ENCODE measurements at regions not wholly inside any gene's neighbourhood (a gene's known extent, or its start where the extent isn't known, plus 50 kb on each side); places are given as distances from the start of the nearest gene placed in this dataset.
"Not testable (repeated sequence)": the region's sequence is repeated elsewhere in the genome, so short reads cannot be mapped to it uniquely, and the experiment has no call there.

DNA sequence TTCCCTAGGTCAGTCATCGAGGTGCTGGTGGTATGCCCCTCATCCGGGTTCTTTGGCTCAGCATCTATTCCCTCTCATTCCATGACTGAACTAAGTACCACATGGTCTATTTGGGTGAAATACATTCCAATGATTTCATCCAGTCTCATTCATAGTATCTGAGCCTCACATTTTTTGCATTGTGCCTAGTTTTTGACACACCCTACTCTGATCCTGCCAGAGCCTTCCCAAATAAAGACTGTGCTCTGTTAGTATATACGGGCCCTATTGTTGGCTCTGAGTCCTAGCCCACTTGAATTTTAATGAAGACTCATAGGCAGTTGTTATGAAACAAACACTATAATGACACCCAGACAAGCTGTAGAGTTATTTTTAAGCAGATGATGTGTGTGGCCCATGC is 740.7 kb downstream of the CETN3 start:
- no peak overlapping the region for H3K4me3 ChIP-seq (ENCODE audit: low read depth, low read length)
- TF ChIP-seq, protein P1, sequence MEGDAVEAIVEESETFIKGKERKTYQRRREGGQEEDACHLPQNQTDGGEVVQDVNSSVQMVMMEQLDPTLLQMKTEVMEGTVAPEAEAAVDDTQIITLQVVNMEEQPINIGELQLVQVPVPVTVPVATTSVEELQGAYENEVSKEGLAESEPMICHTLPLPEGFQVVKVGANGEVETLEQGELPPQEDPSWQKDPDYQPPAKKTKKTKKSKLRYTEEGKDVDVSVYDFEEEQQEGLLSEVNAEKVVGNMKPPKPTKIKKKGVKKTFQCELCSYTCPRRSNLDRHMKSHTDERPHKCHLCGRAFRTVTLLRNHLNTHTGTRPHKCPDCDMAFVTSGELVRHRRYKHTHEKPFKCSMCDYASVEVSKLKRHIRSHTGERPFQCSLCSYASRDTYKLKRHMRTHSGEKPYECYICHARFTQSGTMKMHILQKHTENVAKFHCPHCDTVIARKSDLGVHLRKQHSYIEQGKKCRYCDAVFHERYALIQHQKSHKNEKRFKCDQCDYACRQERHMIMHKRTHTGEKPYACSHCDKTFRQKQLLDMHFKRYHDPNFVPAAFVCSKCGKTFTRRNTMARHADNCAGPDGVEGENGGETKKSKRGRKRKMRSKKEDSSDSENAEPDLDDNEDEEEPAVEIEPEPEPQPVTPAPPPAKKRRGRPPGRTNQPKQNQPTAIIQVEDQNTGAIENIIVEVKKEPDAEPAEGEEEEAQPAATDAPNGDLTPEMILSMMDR (IDR thresholded peaks at IDR 0.05; ENCODE audit: low read depth, low read length), result no peak

DNA sequence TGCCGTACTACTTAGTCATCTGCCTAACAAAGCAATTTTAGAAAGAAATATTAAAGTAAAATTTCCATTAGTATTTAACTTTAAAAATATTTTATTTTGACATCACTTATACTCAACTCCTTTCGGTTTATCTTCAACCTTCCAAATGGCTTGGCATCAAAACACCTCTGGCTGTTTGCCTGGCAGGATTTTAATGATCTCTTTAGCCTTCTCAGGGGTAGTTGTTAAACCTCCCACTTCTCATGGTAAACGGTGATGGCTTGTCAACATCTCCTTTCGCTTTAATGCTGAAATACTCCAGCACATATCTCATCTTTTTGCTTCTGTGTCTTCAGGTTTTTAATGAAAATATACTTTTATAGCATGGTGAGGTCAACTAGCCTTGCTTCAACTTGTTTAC is 747.1 kb downstream of the CETN3 start:
- TF ChIP-seq, protein P1 (IDR thresholded peaks at IDR 0.05; ENCODE audit: low read depth, low read length), result no peak
- H3K4me3 ChIP-seq (ENCODE audit: low read depth, low read length), result no peak overlapping the region

DNA sequence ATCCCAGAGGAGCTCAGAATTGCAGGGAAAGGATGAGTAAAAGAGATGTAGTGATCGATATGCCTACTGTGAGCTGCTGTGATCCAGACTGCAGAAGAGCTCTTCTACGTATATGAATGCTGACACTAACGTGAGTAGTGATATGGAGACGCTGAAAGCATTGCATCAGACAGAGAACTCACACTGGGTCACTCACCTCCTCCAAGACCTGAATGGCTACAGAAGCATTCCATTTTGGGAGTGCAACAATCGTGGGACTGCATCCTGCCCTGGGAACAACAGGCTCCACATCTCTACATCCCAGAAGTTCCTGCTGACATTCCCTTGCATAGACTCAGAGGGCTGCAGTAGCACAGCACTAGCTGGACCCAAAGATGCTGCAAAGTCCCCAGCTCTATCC is 755.9 kb upstream of the MEF2C start:
- TF ChIP-seq, protein P1 (IDR thresholded peaks at IDR 0.05; ENCODE audit: low read depth, low read length), result no peak
- H3K4me3 ChIP-seq (ENCODE audit: low read depth, low read length), result no peak overlapping the region

DNA sequence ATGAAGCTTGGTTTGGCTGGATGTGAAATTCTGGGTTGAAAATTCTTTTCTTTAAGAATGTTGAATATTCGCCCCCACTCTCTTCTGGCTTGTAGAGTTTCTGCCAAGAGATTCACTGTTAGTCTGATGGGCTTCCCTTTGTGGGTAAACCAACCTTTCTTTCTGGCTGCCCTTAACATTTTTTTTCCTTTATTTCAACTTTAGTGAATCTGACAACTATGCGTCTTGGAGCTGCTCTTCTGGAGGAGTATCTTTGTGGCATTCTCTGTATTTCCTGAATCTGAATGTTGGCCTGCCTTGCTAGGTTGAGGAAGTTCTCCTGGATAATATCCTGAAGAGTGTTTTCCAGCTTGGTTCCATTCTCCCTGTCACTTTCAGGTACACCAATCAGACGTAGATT is 751.2 kb upstream of the MEF2C start:
- not testable (repeated sequence) for H3K4me3 ChIP-seq (ENCODE audit: low read depth, low read length)

DNA sequence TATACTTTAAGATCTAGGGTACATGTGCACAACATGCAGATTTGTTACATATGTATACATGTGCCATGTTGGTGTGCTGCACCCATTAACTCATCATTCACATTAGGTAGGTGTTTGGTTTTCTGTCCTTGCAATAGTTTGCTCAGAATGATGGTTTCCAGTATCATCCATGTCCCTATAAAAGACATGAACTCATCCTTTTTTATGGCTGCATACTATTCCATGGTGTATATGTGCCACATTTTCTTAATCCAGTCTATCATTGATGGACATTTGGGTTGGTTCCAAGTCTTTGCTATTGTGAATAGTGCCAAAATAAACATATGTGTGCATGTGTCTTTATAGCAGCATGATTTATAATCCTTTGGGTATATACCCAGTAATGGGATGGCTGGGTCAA is 747.1 kb upstream of the MEF2C start:
- not testable (repeated sequence) for H3K4me3 ChIP-seq (ENCODE audit: low read depth, low read length)

DNA sequence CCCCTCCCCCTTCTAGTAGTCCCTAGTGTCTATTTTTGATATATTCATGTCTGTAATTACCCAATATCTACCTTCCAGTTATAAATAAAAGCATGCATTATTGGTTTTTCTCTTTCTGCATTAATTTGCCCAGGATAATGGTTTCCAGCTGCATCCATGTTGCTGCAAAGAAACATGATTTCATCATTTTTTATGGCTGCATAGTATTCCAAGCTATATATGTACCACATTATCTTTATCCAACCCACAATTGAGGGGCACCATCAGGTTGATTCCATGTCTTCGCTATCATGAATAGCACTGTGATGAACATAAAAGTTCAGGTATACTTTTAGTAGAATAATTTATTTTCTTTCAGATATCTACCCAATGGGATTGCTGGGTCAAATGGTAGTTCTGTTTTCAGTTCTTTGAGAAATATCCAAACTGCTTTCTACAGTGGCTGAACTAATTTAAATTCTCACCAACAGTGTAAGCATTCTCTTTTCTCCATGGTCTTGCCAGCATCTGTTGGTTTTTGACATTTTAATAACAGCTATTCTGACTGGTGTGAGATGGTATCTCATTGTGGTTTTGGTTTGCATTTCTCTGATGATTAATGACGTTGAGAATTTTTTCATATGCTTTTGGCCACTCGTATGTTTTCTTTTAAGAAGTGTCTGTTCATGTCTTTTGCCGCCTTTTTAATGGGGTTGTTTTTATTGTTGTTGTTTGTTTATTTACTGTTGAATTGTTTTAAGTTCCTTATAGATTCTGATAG is 746.1 kb upstream of the MEF2C start:
- TF ChIP-seq, protein P1 (IDR thresholded peaks at IDR 0.05; ENCODE audit: low read depth, low read length), result no peak
- no peak overlapping the region for H3K4me3 ChIP-seq (ENCODE audit: low read depth, low read length)

DNA sequence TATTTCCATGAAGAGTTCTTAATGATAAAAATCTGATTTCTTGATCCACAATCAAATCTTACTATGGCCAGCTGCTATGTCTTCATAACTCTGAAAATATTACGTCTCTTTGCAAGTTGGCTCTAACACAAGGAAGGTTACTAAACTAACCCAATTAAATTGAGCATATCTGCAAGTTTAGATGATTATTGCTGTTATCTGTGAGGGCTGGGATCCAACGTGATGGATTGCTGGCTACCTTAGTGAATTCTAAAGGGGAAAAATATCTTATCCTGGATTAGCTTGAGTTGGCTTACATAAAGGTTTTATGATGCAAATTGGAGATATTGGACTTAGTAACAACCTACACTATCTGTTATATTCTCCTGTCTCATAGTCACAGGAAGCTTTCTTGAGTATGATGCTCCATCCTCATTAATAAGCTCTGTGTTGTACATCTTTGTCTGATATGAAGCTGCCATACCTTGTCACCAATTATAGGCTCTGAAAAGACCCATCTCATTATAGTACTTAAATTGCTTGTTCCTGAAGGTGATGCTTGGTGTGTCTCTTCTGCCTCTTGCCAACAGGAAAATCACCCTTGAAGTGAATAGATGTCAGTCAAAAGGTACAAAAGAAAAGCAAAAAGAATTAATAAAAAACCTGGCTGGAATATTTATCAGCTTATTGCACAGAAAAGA is 733.0 kb upstream of the MEF2C start:
- no peak overlapping the region for H3K4me3 ChIP-seq (ENCODE audit: low read depth, low read length)
- TF ChIP-seq, protein P1 (IDR thresholded peaks at IDR 0.05; ENCODE audit: low read depth, low read length), result no peak

DNA sequence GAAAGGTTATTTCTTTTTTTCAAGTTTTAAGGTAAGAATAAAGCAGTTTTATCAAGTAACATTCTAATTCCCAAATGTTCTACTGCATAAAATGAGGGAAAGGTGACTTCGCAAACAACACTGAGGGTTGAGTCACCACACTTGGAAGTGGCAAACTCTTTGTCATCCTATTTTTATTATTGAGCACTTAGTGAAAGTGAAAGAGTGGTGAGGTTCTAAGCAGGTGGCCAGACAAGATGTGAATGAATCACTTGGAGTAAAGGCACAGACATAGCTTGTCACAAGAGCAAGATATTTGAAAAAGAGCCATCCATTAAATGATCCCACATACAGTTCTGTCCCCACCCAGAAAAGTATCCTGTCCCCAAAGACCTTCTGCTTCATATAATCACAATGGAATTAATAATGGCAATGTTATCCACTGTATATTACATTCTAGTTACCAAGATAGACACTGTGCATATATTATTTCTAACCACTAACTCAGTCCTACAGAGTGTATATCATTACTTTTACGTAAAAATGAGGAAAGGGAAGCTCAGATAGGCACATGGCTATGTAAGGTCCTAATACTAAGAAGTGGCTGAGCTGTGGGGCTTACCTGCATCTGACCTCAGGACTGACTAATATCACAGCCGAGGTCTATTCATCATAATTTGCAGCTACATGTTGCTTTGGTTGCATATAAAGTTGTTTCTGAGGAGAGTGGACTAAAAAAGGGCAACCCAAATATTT is 730.4 kb upstream of the MEF2C start:
- no peak overlapping the region for H3K4me3 ChIP-seq (ENCODE audit: low read depth, low read length)
- TF ChIP-seq, protein P1 (IDR thresholded peaks at IDR 0.05; ENCODE audit: low read depth, low read length), result no peak

Data from WI38 (cell line).